Liver (tissue), 8 donors: ENCODE measurements at regions not wholly inside any gene's neighbourhood (a gene's known extent, or its start where the extent isn't known, plus 50 kb on each side); places are given as distances from the start of the nearest gene placed in this dataset.

Experiments used
- DNase-seq: peaks from one replicate; pipeline ENCODE4 v3.0.0-alpha.2; 2017; ENCODE audit warnings: low spot score
- H3K27ac ChIP-seq, 2 donors: one replicate each; pipeline ENCODE4 v1.7.0; 2013; ENCODE audit warnings: inconsistent platforms in 2 of 2, low read length in 2 of 2, control low read depth in 1 of 2, low read depth in 1 of 2, mild to moderate bottlenecking in 1 of 2
- H3K27me3 ChIP-seq, 4 donors: one replicate each; pipeline versions ENCODE4 v1.6.1 to v1.7.0; 2013; ENCODE audit warnings: low read length in 3 of 4, inconsistent platforms in 1 of 4, mild to moderate bottlenecking in 1 of 4, moderate library complexity in 1 of 4; ENCODE audit not compliant: control insufficient read depth in 4 of 4, insufficient read depth in 4 of 4
- H3K36me3 ChIP-seq, 4 donors: one replicate each; pipeline versions ENCODE4 v1.6.1 to v1.7.0; 2013; ENCODE audit warnings: low read length in 3 of 4, mild to moderate bottlenecking in 3 of 4, low read depth in 1 of 4, moderate library complexity in 1 of 4; ENCODE audit not compliant: control insufficient read depth in 4 of 4, insufficient read depth in 3 of 4
- H3K4me1 ChIP-seq, 4 donors: one replicate each; pipeline versions ENCODE4 v1.6.1 to v1.7.0; 2013; ENCODE audit warnings: low read length in 3 of 4, mild to moderate bottlenecking in 3 of 4, moderate library complexity in 1 of 4; ENCODE audit not compliant: control insufficient read depth in 4 of 4, insufficient read depth in 4 of 4
- H3K4me3 ChIP-seq, 3 donors: one replicate each; pipeline versions ENCODE4 v1.6.1 to v1.7.0; 2013; ENCODE audit warnings: low read length in 3 of 3, control low read depth in 1 of 3, low read depth in 1 of 3, mild to moderate bottlenecking in 1 of 3
- H3K9ac ChIP-seq, 2 donors: one replicate each; pipeline ENCODE4 v1.7.0; 2013; ENCODE audit warnings: low read length in 2 of 2, mild to moderate bottlenecking in 2 of 2, moderate library complexity in 2 of 2, control low read depth in 1 of 2, low read depth in 1 of 2
- H3K9me3 ChIP-seq, 4 donors: one replicate each; pipeline versions ENCODE4 v1.6.1 to v1.7.0; 2013; ENCODE audit warnings: low read length in 3 of 4; ENCODE audit not compliant: control insufficient read depth in 4 of 4
- ATF3 ChIP-seq: IDR thresholded peaks from 2 replicates; pipeline ENCODE4 v1.6.1; 2016; ENCODE audit warnings: antibody characterized with exemption
- CTCF ChIP-seq: fragments of 150-350 bp; IDR thresholded peaks from 2 replicates; pipeline ENCODE4 v1.5.1; 2017; ENCODE audit warnings: improper control_type of control experiment, low read depth, low read length; ENCODE audit not compliant: missing input control
- EGR1 ChIP-seq, 2 donors: IDR thresholded peaks; 2 replicates each; pipeline ENCODE4 v1.6.1; 2016 to 2018; ENCODE audit warnings: antibody characterized with exemption in 2 of 2, low read depth in 2 of 2
- FOXA1 ChIP-seq: IDR thresholded peaks from 2 replicates; pipeline ENCODE4 v1.6.1; 2016; ENCODE audit warnings: antibody characterized with exemption
- FOXA2 ChIP-seq: IDR thresholded peaks from 2 replicates; pipeline ENCODE4 v1.6.1; 2016; ENCODE audit warnings: antibody characterized with exemption
- GABPA ChIP-seq, 2 donors: IDR thresholded peaks in 1 of 2; conservative IDR thresholded peaks in 1 of 2; 2 replicates each; pipeline ENCODE4 v1.6.1; 2016; ENCODE audit warnings: antibody characterized with exemption in 2 of 2, mild to moderate bottlenecking in 1 of 2, moderate library complexity in 1 of 2
- HNF4A ChIP-seq, 2 donors: conservative IDR thresholded peaks; 2 replicates each; pipeline ENCODE4 v1.6.1; 2016; ENCODE audit warnings: antibody characterized with exemption in 2 of 2, mild to moderate bottlenecking in 2 of 2
- HNF4G ChIP-seq: IDR thresholded peaks from 2 replicates; pipeline ENCODE4 v1.6.1; 2016; ENCODE audit warnings: antibody characterized with exemption
- JUND ChIP-seq, 2 donors: IDR thresholded peaks; 2 replicates each; pipeline ENCODE4 v1.6.1; 2016; ENCODE audit warnings: antibody characterized with exemption in 2 of 2
- MAX ChIP-seq: IDR thresholded peaks from 2 replicates; pipeline ENCODE4 v1.6.1; 2016; ENCODE audit warnings: antibody characterized with exemption
- NR2F2 ChIP-seq: IDR thresholded peaks from 2 replicates; pipeline ENCODE4 v1.6.1; 2016; ENCODE audit warnings: antibody characterized with exemption
- RAD21 ChIP-seq, 2 donors: IDR thresholded peaks; 2 replicates each; pipeline ENCODE4 v1.6.1; 2016; ENCODE audit warnings: antibody characterized with exemption in 2 of 2, mild to moderate bottlenecking in 2 of 2
- REST ChIP-seq: IDR thresholded peaks from 2 replicates; pipeline ENCODE4 v1.6.1; 2016; ENCODE audit warnings: antibody characterized with exemption, mild to moderate bottlenecking
- RXRA ChIP-seq, 2 donors: IDR thresholded peaks; 2 replicates each; pipeline ENCODE4 v1.6.1; 2017 to 2018; ENCODE audit warnings: antibody characterized with exemption in 2 of 2, mild to moderate bottlenecking in 1 of 2
- YY1 ChIP-seq: IDR thresholded peaks from 2 replicates; pipeline ENCODE4 v1.6.1; 2016; ENCODE audit warnings: antibody characterized with exemption, mild to moderate bottlenecking
- ZBTB33 ChIP-seq: IDR thresholded peaks from 2 replicates; pipeline ENCODE4 v1.6.1; 2016; ENCODE audit warnings: antibody characterized with exemption
- WGBS: extraction: QIAGEN DNeasy Blood & Tissue Kit; methylation state at CpG from one replicate; pipeline ENCODE4 v1.1.7; 2013; 5-methylcytosine and 5-hydroxymethylcytosine counted together
- donor health status: healthy.
- donor health status: healthy.
- donor health status: healthy.
- donor health status: healthy.
- donor health status: healthy.

GRCh38 chr2:19839438-19839837, 62.3 kb downstream of the TTC32 start:
- 80% methylated on average over 8 of the region's 8 CpGs for WGBS
- Histone ChIP-seq H3K9ac (no peak overlapping the region), H3K4me1 (no peaks in the 10 kb centered on the region), H3K36me3 (no peaks in the 10 kb centered on the region), H3K27ac (no peak overlapping the region), H3K27me3 (no peaks in the 10 kb centered on the region), H3K9me3 (no peaks in the 10 kb centered on the region), H3K4me3 (no peak overlapping the region)
- no peak for TF ChIP-seq JUND (IDR thresholded peaks at IDR 0.05)
- TF ChIP-seq NR2F2: no peak
- no peak for TF ChIP-seq ATF3
- no peak for DNase-seq

GRCh38 chr2:19838616-19839015, 63.2 kb downstream of the TTC32 start:
- no peak overlapping the region for H3K9ac ChIP-seq
- H3K27me3 ChIP-seq: no peaks in the 10 kb centered on the region
- H3K36me3 ChIP-seq: no peaks in the 10 kb centered on the region
- no peak overlapping the region for H3K4me3 ChIP-seq
- DNase-seq: no peak
- TF ChIP-seq HNF4G (no peak), GABPA (IDR thresholded peaks at IDR 0.05 in 1 of 2, conservative IDR thresholded peaks at IDR 0.05 in 1 of 2) (no peak), CTCF (no peak), ZBTB33 (no peak), JUND (IDR thresholded peaks at IDR 0.05) (no peak), EGR1 (IDR thresholded peaks at IDR 0.05; ENCODE audit: low read depth in 2 of 2) (no peak), HNF4A (conservative IDR thresholded peaks at IDR 0.05) (no peak)
- H3K9me3 ChIP-seq: no peaks in the 10 kb centered on the region
- no peaks in the 10 kb centered on the region for H3K4me1 ChIP-seq
- 73% methylated on average over 1 of the region's 1 CpG for WGBS
- no peak overlapping the region for H3K27ac ChIP-seq

GRCh38 chr2:19837235-19837766, 64.5 kb downstream of the TTC32 start:
- H3K27ac ChIP-seq: no peak overlapping the region
- WGBS: 57% methylated on average over 4 of the region's 4 CpGs
- no peak for DNase-seq
- H3K9ac ChIP-seq: no peak overlapping the region
- H3K27me3 ChIP-seq: no peaks in the 10 kb centered on the region
- no peaks in the 10 kb centered on the region for H3K9me3 ChIP-seq
- H3K36me3 ChIP-seq: no peaks in the 10 kb centered on the region
- H3K4me1 ChIP-seq: no peaks in the 10 kb centered on the region
- no peak overlapping the region for H3K4me3 ChIP-seq
- TF ChIP-seq HNF4G (no peak), EGR1 (IDR thresholded peaks at IDR 0.05; ENCODE audit: low read depth in 2 of 2) (no peak), FOXA2 (no peak), JUND (IDR thresholded peaks at IDR 0.05) (no peak), ZBTB33 (no peak), NR2F2 (no peak), RXRA (IDR thresholded peaks at IDR 0.05) (no peak), FOXA1 (no peak), GABPA (IDR thresholded peaks at IDR 0.05 in 1 of 2, conservative IDR thresholded peaks at IDR 0.05 in 1 of 2) (no peak), MAX (no peak), HNF4A (conservative IDR thresholded peaks at IDR 0.05) (no peak), RAD21 (IDR thresholded peaks at IDR 0.05) (no peak), REST (no peak), ATF3 (no peak), YY1 (no peak)
